ENCODE measurements at regions not wholly inside any gene's neighbourhood (a gene's known extent, or its start where the extent isn't known, plus 50 kb on each side); places are given as distances from the start of the nearest gene placed in this dataset.

DNA sequence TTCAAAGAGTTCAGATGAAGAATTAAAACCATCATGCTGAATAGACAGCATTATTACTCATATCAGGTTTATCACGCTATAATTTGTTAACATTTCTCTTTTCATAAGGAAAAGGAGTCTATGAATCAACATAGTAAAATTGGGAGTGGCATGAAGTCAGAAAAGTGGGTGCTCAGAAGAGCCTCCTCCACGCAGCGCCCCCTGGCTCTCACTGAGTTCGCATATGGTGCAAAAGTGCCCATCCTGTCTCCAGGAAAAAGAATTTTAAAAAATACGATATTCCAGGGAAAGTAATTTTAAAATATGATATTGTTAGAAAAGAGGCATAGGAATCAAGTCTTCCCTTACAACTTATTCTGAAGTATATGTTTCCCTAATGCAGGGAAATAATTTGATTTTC is 176.3 kb upstream of the TCERG1L start:
- DNase-seq (ENCODE audit: low read depth in 2 of 2) = no peak

DNA sequence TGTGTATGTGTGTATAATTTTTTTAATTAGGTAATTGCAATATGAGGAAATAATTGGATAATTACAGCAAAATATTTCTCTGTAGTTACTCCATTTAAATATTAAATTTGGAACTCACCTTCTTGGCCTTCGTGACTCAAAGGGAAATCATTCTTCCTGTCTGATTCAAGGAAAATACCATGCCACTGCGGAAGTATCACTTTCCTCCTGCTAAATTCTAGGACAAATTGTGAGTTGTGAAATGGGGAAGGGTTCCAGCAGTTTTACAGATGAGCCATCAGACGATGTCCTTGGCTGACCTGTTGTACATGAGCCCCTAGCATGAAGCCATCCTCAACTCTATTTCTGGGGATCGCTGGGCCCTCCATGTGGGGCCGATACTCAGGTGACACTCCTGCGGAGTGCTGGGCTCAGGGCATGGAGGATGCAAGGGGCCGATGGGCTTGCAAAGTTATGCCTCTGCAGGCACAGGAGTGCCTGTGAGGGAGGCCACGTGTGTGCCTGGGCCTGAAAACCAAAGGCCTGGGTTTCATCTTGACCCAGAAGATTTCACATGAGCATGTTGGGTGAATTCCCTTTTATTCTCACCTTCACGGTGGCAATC is 179.6 kb upstream of the TCERG1L start:
- DNase-seq (ENCODE audit: low read depth in 2 of 2) = no peak

DNA sequence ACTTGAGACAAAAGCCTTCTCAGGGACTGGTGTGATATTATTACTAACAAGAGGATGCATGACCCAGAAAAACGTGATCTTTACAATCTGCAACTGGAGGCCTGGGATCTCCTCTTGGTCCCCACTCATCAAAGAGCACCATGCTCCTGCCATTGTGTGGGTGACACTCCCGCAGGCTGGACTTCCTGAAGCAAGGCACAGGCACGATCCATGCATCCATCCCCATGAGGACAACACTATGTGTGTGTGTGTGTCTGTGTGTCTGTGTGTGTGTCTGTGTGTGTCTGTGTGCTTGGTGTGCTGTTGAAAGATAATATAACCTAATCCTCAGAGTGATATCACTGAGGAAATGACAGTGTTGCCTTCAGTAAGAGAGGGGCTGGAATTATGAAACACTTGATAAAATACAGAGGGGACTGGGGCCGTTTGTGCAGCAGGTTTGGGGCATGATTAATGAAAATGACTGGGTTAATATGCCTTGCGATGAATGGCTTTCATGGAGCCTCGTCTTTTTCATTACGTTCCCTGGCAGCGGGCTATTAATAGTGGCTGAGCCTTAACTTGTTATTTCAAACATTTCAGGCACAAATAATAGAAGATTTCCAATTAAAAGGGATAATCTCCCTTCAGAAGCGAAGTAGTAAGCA is 180.8 kb upstream of the TCERG1L start:
- DNase-seq (ENCODE audit: low read depth in 2 of 2) = no peak

DNA sequence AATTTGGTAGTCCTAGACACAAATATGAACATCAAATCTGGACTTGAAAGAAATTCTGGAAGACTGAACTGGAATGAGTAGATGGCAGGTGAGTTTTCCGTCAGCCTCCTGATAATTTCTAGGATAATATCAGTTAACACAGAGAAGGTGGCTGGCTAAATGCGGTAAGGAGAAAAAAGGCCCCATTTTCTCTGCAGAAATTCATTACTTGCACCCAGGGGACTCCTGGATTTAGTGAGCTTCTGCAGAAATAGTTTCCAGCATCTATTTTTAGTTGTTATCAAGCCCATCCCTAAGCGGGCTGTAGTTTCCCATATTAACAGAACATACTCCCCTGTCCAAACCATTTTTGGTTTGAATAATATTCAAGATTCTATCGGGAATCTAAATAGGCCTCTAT is 181.9 kb upstream of the TCERG1L start:
- no peak for DNase-seq (ENCODE audit: low read depth in 2 of 2)

DNA sequence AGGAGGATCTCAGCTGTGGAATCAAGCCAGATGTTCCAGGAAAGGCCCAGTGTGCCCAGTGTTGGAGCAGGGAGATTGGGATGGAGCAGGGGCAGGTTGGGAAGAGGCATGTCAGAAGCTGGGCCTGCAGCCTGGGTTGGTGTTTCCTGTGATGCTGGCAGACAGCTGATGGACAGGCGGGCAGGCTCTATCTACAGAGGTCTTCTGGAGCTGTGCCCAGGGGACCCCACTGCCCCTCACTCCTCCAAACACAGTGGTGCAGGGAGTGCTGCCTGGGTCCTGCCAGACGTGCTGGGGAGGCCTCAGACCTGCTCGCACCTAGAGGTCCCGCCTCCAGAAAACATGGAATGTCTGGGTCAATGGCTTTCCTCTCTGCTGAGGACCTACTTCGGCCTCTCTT is 182.9 kb upstream of the TCERG1L start:
- DNase-seq (ENCODE audit: low read depth in 2 of 2) = no peak

DNA sequence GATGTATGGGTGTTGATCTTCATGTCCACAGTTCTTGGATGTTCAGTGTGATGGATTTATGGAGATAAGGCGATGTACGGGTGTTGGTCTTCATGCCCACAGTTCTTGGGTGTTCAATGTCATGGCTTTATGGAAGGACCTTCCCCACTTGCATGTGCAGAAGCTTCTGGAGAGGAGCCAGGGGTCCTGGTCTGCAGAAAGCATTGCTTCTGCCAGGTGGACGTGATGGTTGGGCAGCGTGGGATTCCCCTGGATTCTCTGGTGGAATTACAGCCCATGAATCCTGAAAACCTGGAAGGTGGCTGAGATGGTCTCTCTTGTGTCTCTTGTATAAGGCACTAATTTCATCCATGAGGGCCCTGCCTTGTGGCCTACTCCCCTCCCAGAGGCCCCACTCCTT is 183.7 kb upstream of the TCERG1L start:
- no peak for DNase-seq (ENCODE audit: low read depth in 2 of 2)

DNA sequence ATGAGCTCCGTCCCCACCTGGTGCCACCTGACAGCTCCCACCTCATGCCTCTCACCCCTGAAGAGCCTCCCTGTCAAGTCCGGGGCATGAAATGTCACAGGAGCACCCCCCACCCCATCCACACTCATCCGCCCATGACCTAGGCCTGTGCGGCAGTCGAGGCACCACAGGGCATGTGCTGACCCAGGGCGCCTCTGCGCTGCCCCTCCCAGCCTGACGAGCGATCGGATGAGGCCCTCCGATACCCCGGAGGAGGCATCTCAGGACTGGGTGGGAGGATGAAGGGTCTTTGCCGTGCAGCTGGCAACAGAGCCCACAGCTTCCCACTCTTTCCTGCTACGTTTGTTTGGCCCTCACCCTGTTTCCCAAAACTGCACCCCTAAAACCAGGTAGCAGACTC is 184.4 kb upstream of the TCERG1L start:
- DNase-seq (ENCODE audit: low read depth in 2 of 2) = no peak

DNA sequence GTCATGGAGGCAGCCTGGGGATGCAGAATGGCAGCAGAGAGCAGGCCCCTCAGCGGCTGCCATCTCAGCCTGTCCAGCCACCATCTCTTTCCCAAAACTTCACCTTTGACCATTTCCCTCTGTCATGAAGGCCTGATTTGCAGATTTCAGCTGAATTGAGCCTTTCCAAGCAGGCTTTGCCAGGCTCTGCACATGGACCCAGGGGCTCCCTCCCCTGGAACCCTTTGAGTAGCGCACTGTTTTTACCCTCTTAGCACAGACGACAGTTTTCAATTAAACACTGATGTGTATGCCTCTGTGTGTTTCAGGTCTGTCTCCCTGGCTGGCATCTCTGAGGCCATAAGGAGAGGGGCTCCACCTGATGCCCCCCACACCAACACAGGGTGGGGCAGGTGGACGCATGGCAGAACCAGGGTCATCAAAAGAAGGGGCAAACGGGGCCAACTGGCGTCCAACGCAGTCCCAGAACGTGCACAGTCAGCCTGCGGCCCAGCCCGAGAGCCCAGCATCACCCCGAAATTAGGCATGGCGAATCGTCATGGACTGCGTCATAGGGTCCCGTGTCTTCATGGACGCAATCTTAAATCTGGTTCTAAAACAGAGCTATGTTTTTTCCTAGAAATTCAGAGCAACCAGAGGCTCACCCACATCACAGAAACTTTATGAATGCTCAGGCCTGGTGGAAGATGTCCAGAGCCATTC is 185.0 kb upstream of the TCERG1L start:
- DNase-seq (ENCODE audit: low read depth in 2 of 2) = no peak

DNA sequence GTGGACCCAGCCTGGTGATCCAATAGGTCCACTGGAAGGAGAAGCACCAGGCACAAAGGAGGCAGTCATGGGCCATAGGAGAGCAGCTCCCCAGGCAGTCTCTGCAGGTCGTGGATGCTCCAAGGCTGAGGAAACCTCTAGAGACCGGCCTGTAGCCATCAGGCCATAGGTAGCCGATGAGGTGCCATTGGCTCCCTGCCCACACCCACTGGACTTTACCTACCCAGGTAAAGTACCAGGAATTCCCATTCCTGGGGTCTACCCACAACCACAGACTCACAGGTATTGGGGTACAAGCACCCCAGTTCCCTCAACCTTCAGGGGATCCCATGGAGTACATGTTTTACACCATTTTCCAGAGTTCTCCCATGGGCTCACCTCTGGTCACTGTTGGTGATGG is 188.0 kb upstream of the TCERG1L start:
- DNase-seq (ENCODE audit: low read depth in 2 of 2) = no peak

DNA sequence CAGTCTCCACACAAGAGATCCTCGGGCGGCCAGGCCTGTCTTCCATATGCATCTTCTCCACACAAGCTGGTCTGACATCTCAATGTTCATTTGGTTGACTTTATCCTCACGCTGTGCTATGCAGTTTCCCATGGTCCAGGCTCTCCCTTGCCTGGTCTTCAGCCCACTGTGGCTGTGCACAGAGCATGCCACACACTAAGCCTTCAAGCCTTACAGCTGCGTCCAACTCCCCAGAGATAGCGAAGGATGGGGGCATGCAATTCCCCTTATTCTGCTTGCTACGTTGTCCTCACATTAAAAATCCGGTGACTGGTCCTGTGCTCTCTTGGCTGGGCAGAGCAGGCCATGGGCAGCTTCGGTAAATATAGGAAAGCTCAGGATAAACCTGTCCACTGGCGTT is 188.7 kb upstream of the TCERG1L start:
- DNase-seq (ENCODE audit: low read depth in 2 of 2) = no peak

DNA sequence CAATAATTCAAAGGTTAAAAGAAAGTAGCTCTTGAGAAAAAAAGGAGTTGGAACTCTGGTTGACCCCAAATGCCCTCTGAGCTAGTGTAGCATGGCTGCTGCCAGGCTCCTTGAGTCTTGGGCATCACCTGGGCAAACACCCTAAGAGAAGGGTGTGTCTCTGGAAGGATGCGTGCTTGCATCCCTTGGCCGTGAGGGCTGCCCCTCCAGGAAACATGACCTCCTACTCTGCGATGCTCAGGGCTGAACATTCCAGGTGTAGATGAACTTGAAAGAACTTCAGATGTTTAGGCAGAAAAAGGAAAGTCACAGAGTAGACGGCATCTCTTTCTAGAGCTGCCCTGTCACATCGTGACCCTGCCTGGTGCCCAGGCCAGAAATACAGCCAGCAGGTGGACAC is 189.4 kb upstream of the TCERG1L start:
- no peak for DNase-seq (ENCODE audit: low read depth in 2 of 2)

DNA sequence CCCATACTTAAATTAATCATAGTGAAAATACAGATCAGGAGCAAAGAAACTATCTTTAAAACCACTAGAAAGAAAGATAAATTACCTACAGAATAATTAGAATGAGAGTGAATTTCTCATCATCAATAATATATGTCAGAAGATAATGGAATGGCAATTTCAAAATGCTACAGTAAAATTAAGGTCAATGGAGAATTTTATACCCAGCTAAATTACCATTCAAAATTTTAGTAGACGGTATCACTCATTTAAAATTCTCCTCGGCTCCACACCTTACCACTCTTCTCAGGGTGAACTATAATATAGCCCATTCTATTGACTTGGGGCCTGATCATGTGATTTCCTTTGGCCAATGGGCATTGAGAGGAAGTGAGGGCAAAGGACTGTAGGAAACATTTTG is 192.5 kb upstream of the TCERG1L start:
- DNase-seq (ENCODE audit: low read depth in 2 of 2) = no peak

DNA sequence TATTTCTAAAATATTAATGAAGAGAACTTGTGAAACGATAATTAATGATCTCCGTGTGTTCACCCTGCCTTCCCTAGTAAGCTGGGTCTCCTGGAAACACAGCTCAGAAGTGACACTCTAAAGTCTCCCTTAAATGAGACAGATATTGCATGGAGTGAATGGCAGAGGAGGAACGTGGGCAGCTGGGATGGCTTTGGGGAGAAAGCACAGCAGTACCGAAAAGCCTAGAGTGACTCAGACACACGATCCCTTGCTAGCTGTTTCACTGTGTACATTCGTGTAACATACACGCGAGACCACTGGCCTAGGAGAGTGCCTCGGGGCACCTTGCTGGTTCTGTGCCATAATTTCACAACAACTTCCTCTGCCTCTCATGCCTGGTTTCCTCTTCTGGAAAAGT is 199.9 kb upstream of the TCERG1L start:
- DNase-seq (ENCODE audit: low read depth in 2 of 2) = no peak

DNA sequence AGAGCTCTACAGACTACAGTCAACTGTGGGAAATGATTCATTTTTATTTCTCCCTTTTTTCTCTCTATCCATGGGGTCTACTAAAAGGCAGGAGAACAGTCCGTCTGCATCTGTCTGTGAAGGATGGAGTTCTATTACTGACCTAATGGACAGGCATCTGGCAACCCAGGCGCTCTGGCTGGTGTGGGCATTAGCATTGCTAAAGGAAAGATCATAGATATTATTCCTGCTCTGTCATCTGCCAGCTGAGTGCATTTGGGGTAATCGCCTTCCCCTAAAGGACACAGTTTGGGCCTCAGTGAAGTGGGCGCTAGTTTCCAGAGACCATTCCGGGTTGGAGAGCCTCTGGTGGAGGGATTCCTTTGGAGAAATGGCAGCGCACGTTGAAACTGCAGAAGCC is 201.3 kb upstream of the TCERG1L start:
- DNase-seq (ENCODE audit: low read depth in 2 of 2) = no peak

DNA sequence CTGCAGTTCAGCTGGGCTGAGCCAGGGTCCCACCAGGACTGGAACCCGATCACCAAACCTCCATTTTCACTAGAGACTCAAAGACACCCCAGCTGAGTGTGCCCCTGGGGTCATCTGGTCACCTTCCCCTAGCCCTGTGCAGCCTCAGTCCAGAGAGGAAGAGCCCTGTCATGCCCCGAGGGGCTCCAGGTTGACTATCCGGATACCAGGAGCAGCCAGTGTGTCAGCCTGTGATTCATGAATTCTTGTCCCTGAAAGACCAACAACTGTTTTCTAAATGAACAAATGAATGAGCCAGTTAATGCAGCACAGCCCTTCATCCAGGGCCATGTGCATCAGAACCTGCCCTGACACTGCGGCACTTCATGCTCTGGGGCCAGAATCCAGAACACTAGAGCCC is 201.9 kb upstream of the TCERG1L start:
- DNase-seq (ENCODE audit: low read depth in 2 of 2) = no peak

DNA sequence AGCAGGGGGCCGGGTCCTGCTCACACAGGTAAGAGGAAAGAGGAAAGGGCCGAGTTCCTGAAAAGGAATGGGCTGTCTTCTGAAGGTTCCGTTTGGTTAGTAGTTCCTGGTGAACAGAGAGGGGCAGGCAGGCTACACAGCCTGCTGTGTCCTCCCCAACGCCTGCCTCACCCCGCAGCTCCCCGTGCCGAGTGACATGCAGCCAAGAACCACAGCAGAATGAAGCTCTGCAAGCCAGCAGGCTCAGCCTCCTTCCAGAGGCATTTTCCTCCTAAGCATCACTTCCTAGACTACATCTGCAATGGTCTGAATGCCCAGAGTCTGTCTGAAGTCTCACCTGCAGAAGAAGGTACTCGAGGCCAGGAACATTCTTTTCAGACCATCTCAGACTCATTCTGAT is 202.4 kb upstream of the TCERG1L start:
- no peak for DNase-seq (ENCODE audit: low read depth in 2 of 2)

DNA sequence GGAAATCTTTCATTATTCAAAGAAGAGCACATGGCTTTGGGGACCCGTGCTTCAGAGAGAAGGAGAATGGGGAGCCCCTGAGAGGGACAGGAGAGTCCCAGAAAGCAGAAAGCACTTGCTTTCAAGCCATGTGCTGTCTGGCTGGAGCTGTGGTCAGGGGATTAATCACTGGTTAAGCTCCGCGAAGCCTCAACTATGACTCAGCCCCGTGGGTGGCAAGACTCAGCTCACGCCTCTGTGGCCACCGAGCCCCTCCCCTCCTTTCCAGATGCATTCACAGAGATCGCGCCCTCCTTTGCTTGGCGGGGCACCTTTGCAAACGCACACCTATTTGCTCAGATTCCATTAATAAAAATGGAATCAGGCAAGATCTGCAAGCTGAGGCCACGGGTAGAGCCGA is 202.9 kb upstream of the TCERG1L start:
- DNase-seq (ENCODE audit: low read depth in 2 of 2) = no peak

DNA sequence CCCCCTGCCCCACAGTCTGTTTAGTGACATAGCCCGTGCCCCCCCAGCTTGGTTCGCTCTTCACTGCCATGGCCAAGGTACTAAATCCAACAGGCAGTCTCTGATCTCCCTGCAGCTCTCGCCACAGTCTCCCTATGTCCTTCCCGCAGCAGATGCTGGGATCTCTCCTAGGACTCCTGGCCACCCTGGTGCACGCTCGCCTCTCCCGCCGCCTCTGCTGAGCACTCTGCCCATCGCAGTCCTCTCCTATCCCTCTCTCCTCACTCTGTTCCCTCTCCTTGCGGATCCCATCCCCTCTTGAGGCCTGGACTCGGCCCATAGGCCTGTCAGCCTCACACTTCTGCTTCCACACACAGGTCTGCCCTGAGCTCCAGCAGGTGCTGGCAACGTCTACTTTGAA is 204.8 kb upstream of the TCERG1L start:
- DNase-seq (ENCODE audit: low read depth in 2 of 2) = no peak

DNA sequence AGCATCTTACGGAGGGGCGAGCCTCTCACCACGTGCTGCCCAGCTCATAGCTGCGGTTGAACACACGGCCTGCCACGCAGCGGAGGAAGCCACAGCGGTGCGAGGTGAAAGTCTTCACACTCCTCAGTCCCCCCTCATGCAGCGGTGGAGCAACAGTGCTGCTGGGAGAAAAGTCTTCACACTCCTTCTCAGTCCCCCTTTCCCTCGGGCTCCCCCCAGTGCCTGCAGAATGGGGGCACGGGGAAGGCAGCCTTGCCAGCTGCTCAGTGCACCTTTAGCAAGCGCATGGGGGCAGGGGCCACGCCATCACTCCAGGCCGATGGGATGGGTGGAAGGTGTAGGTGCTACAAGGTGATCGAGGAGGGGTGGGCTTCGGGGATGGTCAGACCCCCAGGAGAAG is 206.3 kb upstream of the TCERG1L start:
- DNase-seq (ENCODE audit: low read depth in 2 of 2) = no peak

DNA sequence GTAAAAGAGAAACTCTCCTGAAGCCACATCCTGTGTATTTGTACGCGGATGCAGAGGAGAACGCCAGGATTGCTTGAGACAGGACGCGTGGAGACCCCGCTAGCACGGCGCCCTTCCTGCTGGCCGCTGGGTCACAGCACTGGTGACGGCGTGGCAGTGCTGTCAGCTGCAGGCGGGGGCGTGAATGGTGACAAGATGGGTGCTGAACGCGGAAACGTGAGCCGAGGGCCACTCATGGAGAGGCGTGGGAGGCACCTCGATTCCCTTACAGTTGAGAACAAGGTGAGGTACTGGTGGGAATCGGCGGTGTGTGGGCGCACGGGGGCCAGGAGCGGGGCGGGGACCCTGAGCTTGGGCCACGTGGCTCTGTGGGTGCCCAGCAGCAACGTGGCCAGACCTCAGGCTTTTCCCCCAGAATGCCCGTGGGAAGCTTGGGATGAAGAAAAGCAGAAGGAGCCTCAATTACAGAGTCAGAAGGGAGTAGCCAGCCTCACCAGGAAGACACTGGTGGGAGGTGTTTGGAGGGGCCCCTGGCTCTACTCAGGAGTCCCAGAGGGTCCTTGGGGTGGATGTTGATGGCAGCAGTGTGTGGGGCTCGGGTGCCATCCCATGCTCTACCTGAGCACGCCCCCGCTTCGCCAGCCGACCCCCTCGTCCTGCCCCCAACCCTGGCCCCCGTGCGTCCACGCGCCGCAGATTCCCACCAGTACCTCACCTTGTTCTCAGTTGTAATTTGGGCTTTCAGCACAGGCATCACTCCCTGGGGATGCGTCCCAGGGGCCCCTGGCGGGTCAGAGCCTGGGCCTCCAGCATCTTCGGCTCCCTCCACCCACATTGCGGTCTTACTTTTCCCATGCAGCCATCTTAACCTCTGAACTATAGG is 208.4 kb upstream of the TCERG1L start:
- no peak for DNase-seq (ENCODE audit: low read depth in 2 of 2)

DNA sequence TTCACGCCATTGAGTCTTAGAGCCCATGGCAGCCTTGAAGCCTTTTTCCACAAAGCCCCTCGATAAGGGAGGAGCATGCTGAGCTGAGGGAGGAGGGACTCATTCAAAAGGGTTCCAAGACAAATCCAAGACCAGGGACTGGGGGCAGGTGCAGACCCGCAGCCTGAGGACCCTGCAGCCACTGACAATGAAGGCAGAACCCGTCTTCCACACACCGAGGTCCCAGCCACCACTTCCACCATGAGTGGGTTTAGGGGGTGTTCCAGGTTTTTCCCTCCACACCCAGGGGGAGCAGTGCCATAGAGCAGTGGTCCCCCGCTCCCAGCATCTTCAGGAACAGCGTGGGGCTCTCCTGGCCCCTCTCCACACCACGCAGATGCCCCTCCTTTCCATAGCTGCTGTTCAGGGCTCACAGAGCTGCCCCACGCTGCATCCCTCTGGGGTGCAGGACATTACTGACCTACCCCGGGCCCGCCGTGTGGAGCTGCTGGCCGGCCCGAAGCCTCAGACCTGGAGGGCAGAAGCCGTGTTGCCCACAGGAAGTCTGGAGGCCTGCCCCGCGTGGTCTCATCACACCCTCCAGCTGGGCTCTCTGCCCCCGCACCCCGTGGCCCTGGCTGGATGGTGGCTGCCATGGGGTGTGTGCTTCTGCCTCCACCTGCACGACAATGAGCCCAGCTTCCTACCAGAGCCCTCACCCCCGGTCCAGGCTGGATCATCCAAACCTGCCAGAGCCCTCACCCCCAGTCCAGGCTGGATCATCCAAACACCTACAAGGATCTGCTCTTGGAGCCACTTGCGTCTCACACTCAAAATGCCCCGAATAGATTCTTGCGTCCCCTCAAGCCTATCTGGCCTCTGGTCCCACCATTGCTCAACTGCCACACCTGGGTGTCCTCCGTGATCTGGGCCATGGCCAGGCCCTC is 220.0 kb upstream of the TCERG1L start:
- no peak for DNase-seq (ENCODE audit: low read depth in 2 of 2)

All from stimulated activated CD4-positive, alpha-beta T cell treated with anti-CD3 and anti-CD28 coated beads, Interleukin-1b, Interleukin-23, amount 100 ng/mL, for 4 hours (primary cell).